HepG2 (cell line): ENCODE measurements at regions not wholly inside any gene's neighbourhood (a gene's known extent, or its start where the extent isn't known, plus 50 kb on each side); places are given as distances from the start of the nearest gene placed in this dataset.

ENCODE experiments used
- ATAC-seq: fragments of 200-7000 bp; cut with Tn5 transposase; 3 replicates; pipeline ENCODE4 v1.9.1; 2020; ENCODE audit warnings: mild to moderate bottlenecking, moderate library complexity
- BruUV-seq: library from RNA; stranded (reverse); fragments of 400-500 nt; replicated peaks from 2 replicates; lab custom pipeline; 2021; lab: Mats Ljungman, UMichigan
- CTCF ChIA-PET: fragments of 300-600 bp; formaldehyde crosslinking; extraction: SDS; loops from one replicate; lab custom pipeline; 2021; ENCODE audit warnings: low total read pairs, inconsistent platforms, low intra/inter-chr PET ratio; lab: Yijun Ruan, JAX
- POLR2A ChIA-PET: fragments of 350-600 bp; sonication (Branson Sonifier 250); formaldehyde crosslinking; loops from one replicate; lab custom pipeline; 2020; ENCODE audit warnings: antibody characterized with exemption, inconsistent platforms; lab: Yijun Ruan, JAX
- DNase-seq: peaks from one replicate; pipeline ENCODE4 v3.0.0-alpha.2; 2015; ENCODE audit warnings: low spot score
- FAIRE-seq: peaks from 3 replicates; lab custom pipeline; 2011; peaks lifted over from hg19 to GRCh38; lab: Jason Lieb, UNC
- H2AFZ ChIP-seq: one replicate; pipeline ENCODE4 v1.6.1; 2011; ENCODE audit warnings: low read length, inconsistent platforms
- H3K27ac ChIP-seq: fragments of 300-600 bp; 3 replicates; pipeline ENCODE4 v1.8.0; 2011; ENCODE audit warnings: mixed run types, mild to moderate bottlenecking, mixed read lengths, low read length, inconsistent platforms; ENCODE audit not compliant: insufficient read depth; ENCODE audit errors: extremely low read length
- H3K27me3 ChIP-seq, 2 experiments: fragments of 200-600 bp in 1 of 2; 2 replicates in 1 of 2; 3 replicates in 1 of 2; pipeline versions ENCODE4 v1.6.0 to v1.8.0; 2011; ENCODE audit warnings: low read length in 2 of 2, mild to moderate bottlenecking in 2 of 2, moderate library complexity in 2 of 2, inconsistent platforms in 1 of 2; ENCODE audit not compliant: insufficient read depth in 2 of 2, control insufficient read depth in 1 of 2
- H3K36me3 ChIP-seq, 2 experiments: fragments of 200-600 bp in 1 of 2; replicated peaks in 1 of 2; 2 replicates in 1 of 2; 3 replicates in 1 of 2; pipeline versions ENCODE4 v1.5.1 to v1.8.0; 2011; ENCODE audit warnings: low read length in 2 of 2, inconsistent platforms in 1 of 2; ENCODE audit not compliant: insufficient read depth in 2 of 2, control insufficient read depth in 1 of 2
- H3K4me1 ChIP-seq: 2 replicates; pipeline ENCODE4 v1.5.1; 2012; ENCODE audit warnings: low read length, inconsistent platforms; ENCODE audit not compliant: insufficient read depth
- H3K4me2 ChIP-seq: 2 replicates; pipeline ENCODE4 v1.6.0; 2011; ENCODE audit warnings: low read depth, low read length, inconsistent platforms
- H3K4me3 ChIP-seq, 3 experiments: fragments of 200-600 bp in 1 of 3; sonication (generic), shearing (Covaris generic) in 1 of 3; replicated peaks in 1 of 3; 2 replicates each; pipeline ENCODE4 v1.5.1; 2011 to 2016; ENCODE audit warnings: low read length in 3 of 3, inconsistent platforms in 2 of 3, low read depth in 2 of 3, mild to moderate bottlenecking in 2 of 3, control low read depth in 1 of 3, mixed read lengths in 1 of 3; ENCODE audit not compliant: insufficient read depth in 1 of 3
- H3K79me2 ChIP-seq: one replicate; pipeline ENCODE4 v1.6.1; 2011; ENCODE audit warnings: low read length, inconsistent platforms; ENCODE audit not compliant: insufficient read depth
- H3K9ac ChIP-seq: 2 replicates; pipeline ENCODE4 v1.6.0; 2011; ENCODE audit warnings: mild to moderate bottlenecking, low read depth, low read length, inconsistent platforms; ENCODE audit not compliant: insufficient read depth
- H3K9me3 ChIP-seq: 2 replicates; pipeline ENCODE4 v1.5.1; 2012; ENCODE audit warnings: mild to moderate bottlenecking, low read length
- H4K20me1 ChIP-seq: 2 replicates; pipeline ENCODE4 v1.6.0; 2011; ENCODE audit warnings: inconsistent platforms, mild to moderate bottlenecking, low read length, moderate library complexity; ENCODE audit not compliant: insufficient read depth
- AHDC1 ChIP-seq: sonication (generic); formaldehyde crosslinking; IDR thresholded peaks from 2 replicates; pipeline ENCODE4 v1.5.1; 2020; ENCODE audit warnings: mild to moderate bottlenecking, missing genetic modification reagents, borderline replicate concordance
- CTCF ChIP-seq: sonication (generic); formaldehyde crosslinking; IDR thresholded peaks from 2 replicates; pipeline ENCODE4 v1.5.0; 2020; ENCODE audit warnings: mild to moderate bottlenecking, missing genetic modification reagents, moderate library complexity
- MAFK ChIP-seq, 2 experiments: IDR thresholded peaks in 1 of 2; conservative IDR thresholded peaks in 1 of 2; 2 replicates each; pipeline ENCODE4 v1.6.1; 2011; ENCODE audit warnings: improper control_type of control experiment in 2 of 2, low read length in 2 of 2
- PHF21A ChIP-seq: sonication (generic); formaldehyde crosslinking; IDR thresholded peaks from 2 replicates; pipeline ENCODE4 v1.5.0; 2020; ENCODE audit warnings: mild to moderate bottlenecking, missing genetic modification reagents
- SMC3 ChIP-seq: IDR thresholded peaks from 2 replicates; pipeline ENCODE4 v1.6.1; 2011; ENCODE audit warnings: low read length, improper control_type of control experiment
- STAG1 ChIP-seq: sonication (generic); formaldehyde crosslinking; IDR thresholded peaks from 2 replicates; pipeline ENCODE4 v1.4.0; 2020; ENCODE audit warnings: missing genetic modification reagents
- WGBS: methylation state at CpG from one replicate; pipeline ENCODE4 v1.1.6; 2017; ENCODE audit warnings: low lambda C conversion rate; 5-methylcytosine and 5-hydroxymethylcytosine counted together
- in situ Hi-C: cut with HindIII; loops from 2 replicates; pipeline ENCODE4 v1.10.0; 2017; ENCODE audit warnings: low pct_unique_long_range_greater_than_20kb; ENCODE audit not compliant: extremely low pct_ligation_motif_present
- intact Hi-C: fragments of 100-400 bp; cut with micrococcal nuclease; formaldehyde crosslinking; loops from one replicate; pipeline ENCODE4 v1.10.0; 2022; ENCODE audit not compliant: unreplicated experiment

GRCh38 chr10:36725581-36726520 lies 399.5 kb upstream of the ANKRD30A start:
- ATAC-seq (peak; percentile 72), DNase-seq (peak; percentile 12)
- Histone ChIP-seq H3K4me1 (no peaks in the 10 kb centered on the region), H3K9me3 (no peaks in the 10 kb centered on the region), H3K27me3 (no peaks in the 10 kb centered on the region; a peak in 1 of 5 replicates), H4K20me1 (no peaks in the 10 kb centered on the region), H3K79me2 (no peaks in the 10 kb centered on the region), H3K9ac (no peak overlapping the region), H3K27ac (no peak overlapping the region)
- POLR2A ChIA-PET, result no interaction called here
- intact Hi-C loops, result loop anchor here (1.0 kb wide), 1 partner anchor 1091 kb away; no protein-coding TSS in a partner anchor
- no TSS peak for BruUV-seq
- CTCF ChIA-PET, result no interaction called here
- no peak for TF ChIP-seq AHDC1 (CRISPR knock-in tag)
- peak; percentile 48 for TF ChIP-seq CTCF (CRISPR knock-in tag)
- peak; percentile 23; the same call in 1 of the 2 replicates for TF ChIP-seq SMC3
- peak; percentile 66 for TF ChIP-seq STAG1 (CRISPR knock-in tag)
- TF ChIP-seq MAFK (conservative IDR thresholded peaks at IDR 0.05 in 1 of 2, IDR thresholded peaks at IDR 0.05 in 1 of 2; ENCODE audit: low read length in 2 of 2), result 0 out of 4 replicates have a peak, but pooled peaks of 1 of the 2 experiments have one; percentile 19
- no peak for TF ChIP-seq PHF21A (CRISPR knock-in tag)
- TF ChIP-seq, all 625 proteins: peak for 4
- no peak for FAIRE-seq
- H3K4me3 ChIP-seq, result no peak overlapping the region
- no peak overlapping the region for H3K4me2 ChIP-seq
- WGBS, result 49% methylated on average over 6 of the region's 6 CpGs
- no peak overlapping the region for H2AFZ ChIP-seq
- H3K36me3 ChIP-seq, result no peaks in the 10 kb centered on the region
- in situ Hi-C loops, result no loop called here
